Type B pancreatic cell (in vitro differentiated cells): ENCODE measurements at regions not wholly inside any gene's neighbourhood (a gene's known extent, or its start where the extent isn't known, plus 50 kb on each side); places are given as distances from the start of the nearest gene placed in this dataset.
"Not testable (repeated sequence)": the region's sequence is repeated elsewhere in the genome, so short reads cannot be mapped to it uniquely, and the experiment has no call there.

Source experiments
- DNase-seq: peaks from one replicate; pipeline ENCODE4 v3.0.0; 2021; ENCODE audit warnings: mixed read lengths; ENCODE audit not compliant: unreplicated experiment; ENCODE audit errors: extremely low spot score
- H3K27ac Mint-ChIP-seq: 2 replicates; pipeline ENCODE4 v1.8.0; 2021; ENCODE audit warnings: mild to moderate bottlenecking, mixed read lengths
- H3K27me3 Mint-ChIP-seq: 2 replicates; pipeline ENCODE4 v1.8.0; 2021; ENCODE audit warnings: mixed read lengths
- H3K36me3 Mint-ChIP-seq: 2 replicates; pipeline ENCODE4 v1.8.0; 2021; ENCODE audit warnings: mixed read lengths
- H3K4me1 Mint-ChIP-seq: one replicate; pipeline ENCODE4 v1.8.0; 2021; ENCODE audit warnings: mixed read lengths; ENCODE audit not compliant: unreplicated experiment
- H3K4me3 Mint-ChIP-seq: 2 replicates; pipeline ENCODE4 v1.8.0; 2021; ENCODE audit warnings: mild to moderate bottlenecking, mixed read lengths
- H3K9me3 Mint-ChIP-seq: 2 replicates; pipeline ENCODE4 v1.8.0; 2021; ENCODE audit warnings: mixed read lengths
- CTCF ChIP-seq: fragments of 200-600 bp; sonication (generic); conservative IDR thresholded peaks from 2 replicates; pipeline ENCODE4 v1.5.0; 2021; ENCODE audit warnings: antibody characterized with exemption, mild to moderate bottlenecking

- Mint-ChIP-seq H3K27me3 (no peaks in the 10 kb centered on the region), H3K36me3 (no peaks in the 10 kb centered on the region), H3K9me3 (no peaks in the 10 kb centered on the region), H3K27ac (no peak overlapping the region), H3K4me1 (no peaks in the 10 kb centered on the region), H3K4me3 (no peak overlapping the region)
- TF ChIP-seq CTCF = no peak
- no peak for DNase-seq
These were observed 128.3 kb upstream of the MAN2A1 start for GRCh38 chr5:109561447-109561846.

DNA sequence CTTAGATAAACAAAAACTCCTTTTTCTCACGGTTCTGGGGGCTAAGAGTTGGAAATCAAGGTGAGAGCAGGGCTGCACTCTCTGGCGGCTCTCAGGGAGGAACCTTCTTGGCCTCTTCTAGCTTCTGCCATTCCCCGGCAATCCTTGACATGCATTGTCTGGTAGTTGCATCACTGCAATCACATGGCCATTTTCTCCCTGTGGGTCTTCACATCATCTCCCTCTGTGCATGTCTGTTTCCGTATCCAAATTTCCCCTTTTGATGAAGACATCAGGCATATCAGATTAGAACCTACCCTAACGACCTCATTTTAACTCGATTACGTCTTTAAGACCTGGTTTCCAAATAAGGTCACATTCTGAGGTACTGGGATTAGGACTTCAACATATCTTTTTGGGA lies 129.2 kb upstream of the MAN2A1 start:
- Mint-ChIP-seq H3K9me3 (no peaks in the 10 kb centered on the region), H3K27ac (no peak overlapping the region), H3K27me3 (no peaks in the 10 kb centered on the region), H3K4me1 (no peaks in the 10 kb centered on the region), H3K36me3 (no peaks in the 10 kb centered on the region), H3K4me3 (no peak overlapping the region)
- TF ChIP-seq CTCF = no peak
- no peak for DNase-seq

GRCh38 chr5:109558952-109559351 lies 130.8 kb upstream of the MAN2A1 start:
- no peak overlapping the region for H3K27ac Mint-ChIP-seq
- no peaks in the 10 kb centered on the region for H3K4me1 Mint-ChIP-seq
- H3K9me3 Mint-ChIP-seq = no peaks in the 10 kb centered on the region
- DNase-seq = no peak
- no peaks in the 10 kb centered on the region for H3K36me3 Mint-ChIP-seq
- H3K4me3 Mint-ChIP-seq = no peak overlapping the region
- no peaks in the 10 kb centered on the region for H3K27me3 Mint-ChIP-seq
- no peak for TF ChIP-seq CTCF

DNA sequence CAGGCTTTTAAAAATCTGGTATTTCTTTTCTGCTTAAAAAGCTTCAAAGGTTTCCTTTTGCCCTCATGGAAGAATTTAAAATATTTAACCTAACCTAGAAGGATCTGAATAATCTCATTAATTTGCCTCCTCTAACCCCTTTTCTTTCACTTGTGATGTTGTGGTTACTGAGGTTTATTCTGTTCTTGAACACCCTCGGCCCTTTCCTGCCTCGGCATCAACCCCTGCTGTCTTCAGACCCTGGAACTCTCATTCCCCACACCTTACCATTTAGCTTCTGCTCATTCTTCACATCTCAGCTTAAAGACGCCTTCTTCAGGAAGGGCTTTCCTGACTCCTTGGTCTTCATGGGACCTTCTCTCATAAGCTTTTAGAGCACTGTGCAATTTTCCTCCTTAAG lies 131.4 kb upstream of the MAN2A1 start:
- no peaks in the 10 kb centered on the region for H3K4me1 Mint-ChIP-seq
- no peak for DNase-seq
- no peak overlapping the region for H3K27ac Mint-ChIP-seq
- H3K9me3 Mint-ChIP-seq = peaks cover 5% of the 10 kb centered on the region
- no peaks in the 10 kb centered on the region for H3K27me3 Mint-ChIP-seq
- H3K4me3 Mint-ChIP-seq = no peak overlapping the region
- H3K36me3 Mint-ChIP-seq = no peaks in the 10 kb centered on the region
- TF ChIP-seq CTCF = no peak

DNA sequence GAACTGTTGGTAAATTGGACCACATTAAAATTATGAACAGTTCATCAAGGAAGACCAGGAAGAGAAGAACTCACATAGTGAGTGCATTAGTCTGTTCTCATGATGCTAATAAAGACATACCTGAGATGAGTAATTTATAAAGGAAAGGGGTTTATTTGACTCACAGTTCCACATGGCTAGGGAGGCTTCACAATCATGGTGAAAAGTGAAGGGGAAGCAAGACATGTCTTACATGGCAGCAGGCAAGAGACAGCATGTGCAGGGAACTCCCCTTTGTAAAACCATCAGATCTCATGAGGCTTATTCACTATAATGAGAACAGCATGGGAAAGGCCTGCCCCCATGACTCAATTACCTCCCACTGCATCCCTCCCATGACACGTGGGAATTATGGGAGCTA lies 135.9 kb upstream of the MAN2A1 start:
- no peak for TF ChIP-seq CTCF
- no peak overlapping the region for H3K27ac Mint-ChIP-seq
- H3K4me3 Mint-ChIP-seq = no peak overlapping the region
- H3K27me3 Mint-ChIP-seq = no peaks in the 10 kb centered on the region
- H3K36me3 Mint-ChIP-seq = no peaks in the 10 kb centered on the region
- H3K9me3 Mint-ChIP-seq = peaks cover 14% of the 10 kb centered on the region
- DNase-seq = no peak
- H3K4me1 Mint-ChIP-seq = no peaks in the 10 kb centered on the region

GRCh38 chr5:109551234-109551633 lies 138.5 kb upstream of the MAN2A1 start:
- not testable (repeated sequence) for H3K4me3 Mint-ChIP-seq, DNase-seq, H3K4me1 Mint-ChIP-seq, H3K27ac Mint-ChIP-seq, H3K36me3 Mint-ChIP-seq, H3K27me3 Mint-ChIP-seq
- H3K9me3 Mint-ChIP-seq = peaks cover 14% of the 10 kb centered on the region
